Left forelimb (tissue), 1 donor: ENCODE measurements at regions not wholly inside any gene's neighbourhood (a gene's known extent, or its start where the extent isn't known, plus 50 kb on each side); places are given as distances from the start of the nearest gene placed in this dataset.
"Not testable (repeated sequence)": the region's sequence is repeated elsewhere in the genome, so short reads cannot be mapped to it uniquely, and the experiment has no call there.

Experiments used
- DNase-seq: peaks from one replicate; pipeline ENCODE4 v3.0.0-alpha.2; 2018; ENCODE audit warnings: low spot score

DNA sequence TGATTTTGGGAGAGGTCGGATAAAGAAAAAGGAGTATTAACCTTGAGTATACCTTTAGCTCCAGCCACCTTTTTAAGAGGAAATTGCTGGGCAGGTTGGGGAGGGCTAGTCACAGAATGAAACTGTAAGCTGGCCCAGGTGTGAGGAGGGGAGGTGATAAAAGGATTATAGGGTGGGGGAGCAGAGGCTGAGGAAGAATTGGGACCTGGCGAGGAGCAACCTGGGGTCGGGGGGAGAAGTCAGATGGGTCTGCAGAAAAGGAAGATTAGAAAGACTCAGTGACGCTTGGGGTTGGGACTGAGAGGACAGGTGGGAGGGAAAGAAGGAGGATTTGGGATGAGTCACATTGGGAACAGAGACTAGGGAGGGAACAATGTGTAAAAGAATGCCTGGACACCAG lies 1548.5 kb upstream of the WWC1 start:
- DNase-seq = not testable (repeated sequence)

DNA sequence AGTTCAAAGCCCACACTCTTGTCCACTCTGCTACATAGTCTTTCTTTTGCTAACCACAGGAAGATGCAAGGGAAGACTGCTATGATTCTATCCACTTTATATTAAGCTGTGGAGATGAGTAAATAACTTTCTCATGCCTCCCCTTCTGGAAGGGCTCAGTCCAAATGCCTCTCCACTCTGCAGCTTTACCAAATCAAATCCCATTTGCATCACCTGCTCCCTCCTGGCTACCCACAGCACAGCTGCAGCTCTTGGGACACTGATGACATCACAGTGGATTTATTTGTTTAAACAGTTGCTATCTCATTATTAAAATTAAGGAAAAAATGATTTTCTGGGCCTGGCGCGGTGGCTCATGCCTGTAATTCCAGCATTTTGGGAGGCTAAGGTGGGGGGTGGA lies 1544.9 kb upstream of the WWC1 start:
- no peak for DNase-seq

DNA sequence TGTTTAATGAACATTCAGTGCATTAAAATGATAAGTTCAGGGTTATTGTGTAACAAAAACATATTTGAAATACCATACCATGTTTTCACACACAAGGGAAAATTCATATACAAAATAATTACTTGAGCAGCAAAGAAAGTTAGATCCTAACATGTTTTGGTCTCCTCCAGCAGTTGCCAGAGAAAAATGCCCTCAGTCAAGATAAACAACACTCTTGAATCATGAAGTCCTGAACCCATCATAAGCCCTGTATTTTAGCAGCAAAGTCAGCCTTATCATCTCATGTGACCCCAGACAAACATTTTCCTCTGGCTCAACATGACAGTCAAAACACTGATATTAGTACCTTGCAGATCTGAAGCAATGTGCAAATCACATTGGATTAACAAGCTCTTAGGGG lies 1541.1 kb upstream of the WWC1 start:
- no peak for DNase-seq

DNA sequence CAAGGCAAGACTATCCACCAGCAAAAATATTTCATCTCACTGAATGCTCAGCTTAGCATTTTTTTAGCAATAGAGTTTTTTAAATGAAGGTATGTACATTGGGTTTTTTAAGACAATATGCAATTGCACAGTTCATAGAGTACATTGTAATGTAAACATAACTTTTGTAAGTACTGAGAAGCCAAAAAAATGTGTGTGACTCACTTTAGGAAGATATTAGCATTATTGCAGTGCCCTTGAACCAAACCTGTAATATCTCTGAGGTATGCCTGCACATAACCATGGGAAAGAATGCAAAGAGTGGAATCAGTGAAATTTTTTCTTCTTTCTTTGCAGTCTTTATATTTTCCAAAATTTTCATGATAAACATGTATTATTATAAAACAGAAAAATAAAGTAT lies 1533.3 kb upstream of the WWC1 start:
- DNase-seq = no peak

DNA sequence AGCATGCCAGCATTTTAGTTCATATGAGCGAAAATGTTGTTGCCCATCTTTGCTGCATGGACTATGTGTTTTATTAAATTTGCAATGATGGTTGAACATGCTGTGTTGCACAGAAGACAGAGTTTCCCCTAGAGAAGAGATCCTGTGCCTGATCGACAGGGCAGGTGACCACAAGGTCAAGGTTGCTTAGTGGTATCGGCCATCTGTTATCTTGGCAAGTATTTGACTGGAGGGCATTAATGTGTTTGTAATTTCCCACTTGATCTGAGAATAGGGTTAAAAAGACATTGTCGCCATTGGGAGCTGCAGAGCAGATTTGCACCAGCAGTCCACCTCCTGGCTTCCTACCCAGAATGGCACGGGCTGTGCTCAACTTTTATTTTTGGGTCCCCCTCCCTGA lies 1523.6 kb upstream of the WWC1 start:
- DNase-seq = no peak

DNA sequence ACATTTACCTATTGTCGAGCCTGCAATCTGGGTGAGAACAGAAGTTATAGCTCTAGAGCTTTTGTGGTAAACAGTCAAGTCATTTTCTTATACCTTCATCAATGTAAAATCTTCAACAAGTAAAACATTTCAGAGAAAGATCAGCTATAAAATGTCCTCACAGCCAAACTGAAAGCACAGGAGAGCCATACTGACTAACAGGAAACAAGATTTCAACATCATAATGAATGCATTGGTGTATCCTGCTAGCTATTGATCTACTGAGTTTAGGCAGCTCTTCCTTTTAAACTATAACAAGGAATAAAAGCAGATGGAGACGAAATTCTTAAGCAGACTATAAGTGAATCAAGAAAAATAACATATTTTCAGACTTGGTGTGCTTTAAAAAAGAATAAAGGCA lies 1522.9 kb upstream of the WWC1 start:
- no peak for DNase-seq

DNA sequence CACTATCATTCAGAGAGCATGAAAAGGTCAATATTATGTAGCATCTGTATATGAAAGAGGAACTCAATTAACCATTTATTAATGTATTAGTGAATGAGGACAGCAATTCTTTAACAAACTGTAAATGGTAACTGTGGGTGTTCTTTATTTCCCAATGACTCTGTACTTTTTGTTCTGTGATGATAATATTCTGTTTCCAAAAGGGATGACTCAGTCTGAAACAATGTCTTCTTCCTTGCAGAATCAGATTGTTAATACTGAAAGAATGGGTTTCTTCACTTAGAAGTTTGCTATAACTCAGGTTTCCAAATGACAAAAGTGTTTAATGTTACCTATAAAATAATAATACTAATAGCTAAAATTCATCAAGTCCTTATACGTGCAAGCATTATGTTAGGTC lies 1518.7 kb upstream of the WWC1 start:
- no peak for DNase-seq

DNA sequence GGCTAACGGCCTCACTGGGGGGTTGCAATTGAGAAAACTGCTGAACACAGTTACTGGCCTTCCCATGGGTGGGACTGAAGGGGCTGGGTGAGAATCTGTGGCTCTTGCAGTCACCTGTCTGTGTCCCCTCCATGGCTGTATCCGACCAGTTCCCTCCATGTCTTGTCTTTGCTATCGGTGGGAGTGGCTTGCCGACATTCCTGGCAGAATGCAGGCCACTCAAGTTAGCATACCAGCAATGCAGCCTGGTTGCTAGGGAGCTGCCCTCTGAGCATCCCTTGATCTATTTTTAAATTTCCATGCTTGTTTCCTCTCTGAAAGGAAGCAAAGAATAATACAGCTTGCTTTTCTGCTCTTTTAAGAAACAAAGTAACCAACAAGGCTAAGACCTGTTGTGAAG lies 1509.7 kb upstream of the WWC1 start:
- DNase-seq = no peak

DNA sequence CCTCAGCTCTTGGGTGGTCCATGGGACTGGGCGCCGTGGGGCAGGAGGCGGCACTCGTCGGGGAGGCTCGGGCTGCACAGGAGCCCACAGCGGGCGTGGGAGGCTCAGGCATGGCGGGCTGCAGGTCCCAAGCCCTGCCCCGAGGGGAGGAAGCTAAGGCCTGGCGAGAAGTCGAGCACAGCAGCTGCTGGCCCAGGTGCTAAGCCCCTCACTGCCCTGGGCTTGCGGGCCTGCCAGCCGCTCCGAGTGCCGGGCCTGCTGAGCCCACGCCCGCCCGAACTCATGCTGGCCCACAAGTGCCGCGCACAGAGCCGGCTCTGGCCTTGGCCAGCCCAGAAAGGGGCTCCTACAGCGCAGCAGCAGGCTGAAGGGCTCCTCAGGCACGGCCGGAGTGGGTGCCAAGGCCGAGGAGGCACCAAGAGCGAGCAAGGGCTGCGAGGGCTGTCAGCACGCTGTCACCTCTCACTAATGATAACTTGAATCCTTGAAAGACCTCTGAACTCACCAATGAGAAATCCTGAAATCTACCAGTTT lies 1506.8 kb upstream of the WWC1 start:
- DNase-seq = no peak

DNA sequence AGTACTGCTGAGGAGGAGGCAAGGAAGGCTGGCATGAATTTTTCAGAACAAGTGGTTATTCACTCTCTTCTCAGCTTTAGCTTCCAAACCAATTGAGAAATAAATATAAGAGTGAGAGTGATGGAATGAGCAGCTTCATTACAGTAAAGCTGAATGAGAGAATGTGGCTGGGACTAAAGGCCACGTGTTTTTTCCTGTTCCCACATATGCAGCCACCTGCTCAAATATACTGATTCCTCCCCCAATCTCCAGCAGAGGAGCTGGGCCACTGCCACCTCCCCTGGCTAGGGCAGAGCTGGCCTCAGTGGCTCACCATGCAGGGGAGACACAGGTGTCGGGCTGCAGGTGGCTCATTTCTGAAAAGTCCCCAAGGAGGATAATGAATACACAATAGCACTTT lies 1505.3 kb upstream of the WWC1 start:
- no peak for DNase-seq

DNA sequence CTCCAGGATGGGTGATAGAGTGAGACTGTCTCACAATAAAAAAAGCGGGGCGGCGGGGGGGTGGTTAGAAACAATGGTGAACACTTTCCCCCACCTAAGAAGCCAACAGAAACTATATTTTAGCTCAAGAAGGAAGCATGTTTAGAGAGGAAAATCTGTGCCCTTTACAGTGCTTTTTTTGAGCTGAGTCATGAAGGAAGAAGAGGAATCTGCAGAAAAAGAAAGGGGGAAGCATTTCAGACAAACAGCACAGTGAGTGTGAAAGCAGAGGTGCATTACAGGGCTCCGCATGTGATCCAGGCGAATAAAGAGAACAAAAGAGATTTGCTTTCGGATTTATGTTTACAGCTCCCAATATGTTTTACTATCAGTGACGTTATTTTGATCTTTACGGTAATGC lies 1504.6 kb upstream of the WWC1 start:
- DNase-seq = no peak

DNA sequence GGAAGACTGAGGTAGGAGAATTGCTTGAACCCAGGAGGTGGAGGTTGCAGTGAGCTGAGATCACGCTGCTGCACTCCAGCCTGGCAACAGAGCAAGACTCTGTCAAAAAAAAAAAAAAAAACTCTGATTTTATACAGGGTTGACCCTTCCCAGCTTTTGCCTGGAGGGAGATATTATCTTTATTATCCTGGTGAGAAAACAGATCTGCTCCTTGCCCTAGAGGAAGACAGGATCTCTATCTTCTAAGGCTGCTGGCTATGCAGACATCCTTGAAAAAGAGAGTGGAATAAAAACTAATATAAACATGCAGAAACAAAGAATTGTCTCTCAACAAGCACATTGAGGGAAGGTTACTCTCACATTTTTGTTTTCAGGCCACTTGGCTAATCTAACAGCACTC lies 1503.4 kb upstream of the WWC1 start:
- no peak for DNase-seq

DNA sequence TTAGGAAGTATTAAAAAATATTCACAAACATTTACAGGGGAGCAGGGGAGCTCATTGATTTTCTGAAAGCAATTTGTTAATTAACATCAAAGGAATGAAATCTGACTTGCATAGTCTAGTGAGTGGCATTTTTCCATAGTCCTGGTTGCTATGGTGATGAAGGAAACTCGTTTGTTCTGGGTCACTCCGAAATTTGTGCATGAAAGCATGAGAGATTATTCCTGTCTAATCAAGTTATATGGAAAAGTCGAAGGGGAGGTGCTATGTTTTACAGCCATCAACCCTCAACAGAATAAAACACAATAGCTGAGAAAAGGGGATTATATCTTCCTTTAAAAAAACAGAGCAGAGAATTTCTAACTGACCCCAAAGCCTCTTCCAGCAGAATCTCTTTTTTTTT lies 1495.7 kb upstream of the WWC1 start:
- DNase-seq = no peak

DNA sequence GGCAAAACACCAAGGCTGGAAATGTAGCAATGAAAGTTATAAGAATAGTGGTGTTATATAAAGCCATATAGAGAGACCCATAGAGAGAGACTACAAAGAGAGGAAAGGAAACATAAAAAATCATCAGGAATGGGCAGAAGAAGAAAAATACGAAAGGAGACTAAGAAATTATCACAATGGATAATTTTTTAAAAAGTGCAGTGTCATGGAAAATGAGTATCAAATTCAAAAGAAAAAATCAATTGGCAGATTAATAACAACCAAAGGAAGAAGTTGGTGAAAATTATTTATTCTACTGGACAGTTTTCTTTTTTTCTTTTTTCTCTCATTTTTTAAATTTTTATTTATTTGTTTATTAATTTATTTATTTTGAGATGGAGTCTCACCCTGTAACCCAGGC lies 1488.4 kb upstream of the WWC1 start:
- no peak for DNase-seq

DNA sequence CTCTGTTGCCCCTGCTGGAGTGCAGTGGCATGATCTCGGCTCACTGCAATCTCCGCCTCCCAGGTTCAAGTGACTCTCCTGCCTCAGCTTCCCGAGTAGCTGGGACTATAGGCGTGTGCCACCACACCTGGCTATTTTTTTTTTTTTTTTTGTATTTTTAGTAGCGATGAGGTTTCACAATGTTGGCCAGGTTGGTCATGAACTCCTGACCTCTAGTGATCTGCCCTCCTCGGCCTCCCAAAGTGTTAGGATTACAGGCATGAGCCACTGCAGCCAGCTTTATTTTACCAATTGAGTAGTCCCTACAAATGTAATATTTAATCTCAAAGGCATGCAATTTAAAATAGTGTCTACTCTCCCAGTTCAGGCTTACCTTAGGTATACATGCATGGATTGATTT lies 1487.2 kb upstream of the WWC1 start:
- DNase-seq = not testable (repeated sequence)

DNA sequence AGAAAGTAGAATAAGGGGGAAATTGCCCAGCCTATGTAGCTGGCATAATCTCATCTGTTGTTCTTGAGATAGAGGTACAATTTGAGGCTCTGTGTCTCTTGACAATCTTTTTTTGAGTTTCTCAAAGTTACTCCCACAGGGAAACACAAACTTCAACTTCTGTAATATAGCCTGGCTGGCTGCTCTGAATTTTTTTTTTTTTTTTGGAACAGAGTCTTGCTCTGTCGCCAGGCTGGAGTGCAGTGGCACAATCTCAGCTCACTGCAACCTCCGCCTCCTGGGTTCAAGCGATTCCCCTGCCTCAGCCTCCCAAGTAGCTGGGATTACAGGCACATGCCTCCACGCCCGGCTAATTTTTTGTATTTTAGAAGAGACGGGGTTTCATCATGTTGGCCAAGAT lies 1486.8 kb upstream of the WWC1 start:
- DNase-seq = not testable (repeated sequence)

DNA sequence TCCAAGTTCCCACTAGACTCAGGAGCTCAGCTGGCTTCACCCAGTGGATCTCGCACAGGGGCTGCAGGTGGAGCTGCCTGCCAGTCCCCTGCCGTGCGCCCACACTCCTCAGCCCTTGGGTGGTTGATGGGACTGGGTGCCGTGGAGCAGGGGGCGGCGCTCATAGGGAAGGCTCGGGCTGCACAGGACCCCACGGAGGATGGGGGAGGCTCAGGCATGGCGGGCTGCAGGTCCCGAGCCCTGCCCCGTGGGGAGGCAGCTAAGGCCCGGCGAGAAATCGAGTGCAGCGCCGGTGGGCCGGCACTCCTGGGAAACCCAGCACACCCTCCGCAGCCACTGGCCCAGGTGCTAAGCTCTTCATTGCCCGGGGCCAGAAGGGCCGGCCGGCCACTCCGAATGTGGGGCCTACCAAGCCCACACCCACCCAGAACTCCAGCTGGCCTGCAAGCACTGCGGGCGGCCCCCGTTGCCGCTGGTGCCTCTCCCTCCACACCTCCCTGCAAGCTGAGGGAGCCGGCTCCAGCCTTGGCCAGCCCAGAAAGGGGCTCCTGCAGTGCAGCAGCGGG lies 1481.3 kb upstream of the WWC1 start:
- DNase-seq = not testable (repeated sequence)

DNA sequence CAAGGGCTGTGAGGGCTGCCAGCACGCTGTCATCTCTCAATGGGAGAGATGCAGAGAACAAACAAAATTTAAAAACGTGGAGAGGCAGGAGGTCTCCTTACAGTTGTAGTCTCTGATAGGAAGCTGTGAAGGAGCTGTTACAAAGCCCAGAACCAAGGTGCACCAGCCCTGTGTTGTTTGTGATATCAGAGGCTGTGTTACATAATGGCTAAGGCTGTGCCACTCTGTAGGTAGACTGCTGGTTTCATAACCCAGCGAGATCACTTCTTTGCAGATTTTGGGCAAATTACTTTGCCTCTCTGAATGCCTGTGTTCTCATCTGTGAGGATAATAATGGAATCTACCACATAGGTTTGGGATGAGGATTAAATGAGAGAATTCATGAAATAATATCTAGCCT lies 1480.7 kb upstream of the WWC1 start:
- no peak for DNase-seq

DNA sequence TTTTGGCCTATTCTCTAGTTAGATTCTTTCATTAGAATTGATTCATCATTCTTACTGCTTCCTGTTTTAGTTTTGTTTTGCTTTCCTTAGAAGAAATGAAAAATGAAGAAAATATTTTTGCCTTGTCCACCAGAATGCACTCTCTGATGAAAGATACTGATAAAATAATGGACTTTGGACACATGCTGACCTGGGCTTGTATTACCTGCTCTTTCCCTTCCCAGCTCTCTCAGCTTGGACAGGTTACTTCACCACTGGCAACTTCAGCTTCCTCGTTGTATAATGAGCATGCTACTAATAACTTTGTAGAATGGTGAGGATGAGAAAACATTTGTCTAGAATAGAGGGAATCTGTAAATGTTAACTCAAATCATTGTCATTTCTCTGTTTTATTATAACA lies 1468.1 kb upstream of the WWC1 start:
- DNase-seq = no peak

DNA sequence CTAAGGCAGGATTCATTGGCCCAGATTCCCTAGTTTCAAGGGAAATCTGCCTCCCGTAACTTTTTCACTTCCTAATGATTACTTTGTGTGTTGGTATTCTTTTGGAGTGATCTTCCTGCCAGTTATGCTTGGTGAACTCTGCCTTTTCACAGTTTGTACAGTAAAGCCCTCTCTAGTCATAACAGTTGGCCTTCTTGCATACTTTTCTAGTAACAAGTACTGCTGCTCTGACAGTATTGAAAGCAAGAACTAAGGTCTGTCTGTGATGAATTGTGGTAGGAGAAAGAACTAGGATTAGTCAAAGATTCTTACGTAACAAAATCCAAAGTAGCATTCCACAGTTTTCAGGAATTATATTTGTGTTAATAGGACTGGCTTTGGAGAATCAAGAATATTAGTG lies 1457.2 kb upstream of the WWC1 start:
- no peak for DNase-seq

DNA sequence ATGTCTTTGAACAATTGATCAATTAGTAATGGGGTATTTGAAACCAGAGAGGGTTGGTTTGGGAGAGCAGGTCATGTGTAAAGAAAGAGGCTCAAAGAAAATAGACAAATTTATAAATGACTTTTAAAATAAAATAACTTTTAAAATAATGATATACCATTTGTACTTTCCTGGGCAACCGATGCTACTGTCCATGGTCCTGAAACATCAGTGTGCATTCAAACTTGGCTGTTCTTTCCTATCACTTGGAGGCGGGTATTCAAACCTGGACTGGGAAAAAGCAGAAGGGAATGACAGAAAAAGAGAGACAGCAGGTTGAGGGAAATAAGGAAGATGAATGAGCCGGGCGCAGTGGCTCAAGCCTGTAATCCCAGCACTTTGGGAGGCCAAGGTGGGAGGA lies 1446.4 kb upstream of the WWC1 start:
- no peak for DNase-seq

DNA sequence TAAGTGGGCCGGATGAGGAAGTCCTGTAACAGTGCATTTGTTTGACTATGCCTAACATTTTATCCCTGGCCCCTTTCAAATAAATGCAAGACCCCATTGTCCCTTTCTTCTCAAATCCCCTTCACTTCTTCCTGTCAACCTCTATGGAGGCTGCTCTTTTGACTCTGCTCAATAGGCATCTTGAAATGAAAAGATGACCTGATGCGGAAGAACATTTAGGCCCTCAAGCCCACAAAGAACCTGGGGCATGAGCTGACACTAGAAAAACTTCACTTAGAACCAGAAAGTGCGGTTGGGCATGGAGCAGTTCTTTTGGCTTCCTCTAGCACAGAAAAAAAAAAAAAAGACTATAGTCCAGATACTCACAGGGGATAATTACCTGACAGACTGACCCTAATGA lies 1434.7 kb upstream of the WWC1 start:
- DNase-seq = no peak

DNA sequence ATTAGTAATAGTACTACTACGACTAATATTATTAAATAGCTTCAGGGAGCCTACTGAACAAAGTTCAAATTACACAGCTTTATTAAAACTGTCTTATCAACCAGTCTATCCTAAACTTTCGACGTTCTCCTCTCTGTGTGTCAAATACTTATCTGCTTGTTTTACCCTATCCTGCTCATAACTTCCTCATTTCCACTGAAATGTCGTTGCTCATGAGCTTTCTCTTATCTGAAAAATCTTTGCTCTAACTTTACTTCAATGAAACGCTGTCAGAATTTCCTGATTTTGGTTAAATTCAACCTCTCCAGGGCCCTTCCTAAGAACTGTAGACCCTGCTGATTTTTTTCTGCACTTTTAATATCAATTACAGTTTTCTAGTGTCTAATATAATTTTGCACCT lies 1431.0 kb upstream of the WWC1 start:
- DNase-seq = no peak

DNA sequence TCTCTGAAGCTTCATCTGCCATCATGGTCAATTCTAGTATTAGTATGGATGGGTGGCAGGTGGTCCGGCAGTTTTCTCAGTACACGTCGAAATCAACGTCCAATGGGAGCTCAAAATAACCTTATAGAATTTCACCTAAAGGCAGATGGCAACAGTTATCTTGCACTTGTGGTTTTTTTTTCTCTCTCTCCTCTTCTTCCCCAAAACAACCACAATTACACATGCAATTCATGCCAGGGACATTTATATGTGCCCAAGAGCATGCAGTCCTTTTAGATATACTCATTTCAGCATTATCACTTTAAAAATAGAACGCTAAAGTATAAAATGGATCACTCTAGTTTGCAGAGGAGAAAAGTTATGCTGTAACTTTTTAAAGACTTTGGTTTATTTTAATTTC lies 1428.9 kb upstream of the WWC1 start:
- DNase-seq = no peak

DNA sequence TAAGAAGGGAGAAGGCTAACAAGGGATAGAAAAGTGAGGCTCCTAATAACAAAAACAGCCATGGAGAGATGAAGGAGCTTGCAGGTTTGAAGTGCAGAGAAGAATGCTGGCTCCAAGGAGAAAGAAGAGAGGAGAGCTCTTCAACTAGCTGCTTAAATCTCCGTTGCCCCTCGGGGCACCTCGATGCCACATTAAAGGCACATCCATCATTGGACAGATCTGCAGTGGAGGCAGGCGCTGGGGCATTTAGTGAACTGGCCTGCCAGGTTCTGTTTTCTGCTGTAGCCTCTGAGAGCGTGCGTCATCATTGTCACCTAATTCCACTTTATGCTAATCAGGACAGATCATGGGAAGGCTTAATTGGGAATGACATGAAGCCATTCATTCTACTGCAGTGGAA lies 1426.2 kb upstream of the WWC1 start:
- DNase-seq = no peak
